ENCODE measurements at regions not wholly inside any gene's neighbourhood (a gene's known extent, or its start where the extent isn't known, plus 50 kb on each side); places are given as distances from the start of the nearest gene placed in this dataset.

DNA sequence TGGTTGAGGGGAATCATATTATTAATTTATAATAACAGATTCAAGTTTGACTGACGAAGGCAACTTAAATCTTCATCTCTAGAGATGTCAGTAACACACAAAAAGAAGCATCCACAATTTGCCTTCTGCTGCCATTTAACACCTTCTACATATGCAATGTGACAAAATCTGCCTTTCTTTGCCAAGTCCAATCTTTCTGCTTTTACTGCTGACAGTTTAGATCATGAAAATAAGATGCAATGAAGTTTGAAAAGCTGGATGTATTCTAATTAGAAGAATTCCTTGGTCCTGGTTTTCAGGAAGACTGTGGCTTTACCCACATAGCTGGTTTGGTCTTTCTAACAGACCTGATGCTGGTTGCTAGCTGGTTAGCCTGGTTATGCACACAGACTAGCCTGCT lies 178.9 kb downstream of the ACER2 start:
- Histone ChIP-seq H4K20me1 (ENCODE audit: control insufficient read depth, insufficient read depth) (no peaks in the 10 kb centered on the region), H3K4me1 (ENCODE audit: control insufficient read depth, insufficient read depth, low read length) (no peaks in the 10 kb centered on the region), H3K4me3 (no peak overlapping the region), H3K9me3 (replicated peaks; ENCODE audit: control insufficient read depth, insufficient read depth, low read length) (no peaks in the 10 kb centered on the region), H3K79me2 (ENCODE audit: control insufficient read depth, insufficient read depth, low read length) (no peaks in the 10 kb centered on the region), H3K4me2 (ENCODE audit: control insufficient read depth, insufficient read depth) (no peak overlapping the region), H3K36me3 (ENCODE audit: control insufficient read depth in 2 of 2, insufficient read depth in 2 of 2, low read length in 1 of 2) (no peaks in the 10 kb centered on the region), H2AFZ (ENCODE audit: control insufficient read depth, low read depth, low read length) (no peak overlapping the region), H3K27ac (ENCODE audit: control insufficient read depth, insufficient read depth) (no peak overlapping the region), H3K9ac (ENCODE audit: control insufficient read depth, insufficient read depth, low read length) (no peak overlapping the region), H3K27me3 (replicated peaks in 1 of 2; ENCODE audit: control insufficient read depth in 2 of 2, insufficient read depth in 2 of 2, low read length in 1 of 2) (no peaks in the 10 kb centered on the region)
- DNase-seq (ENCODE audit: low read depth, low spot score) (no peak), ATAC-seq (no peak), FAIRE-seq (no peak)
- POLR2A ChIA-PET, result no interaction called here
- BruUV-seq (replicated peaks), result no TSS peak
- CTCF ChIA-PET, result no interaction called here
- RAD21 ChIA-PET (ENCODE audit: unreplicated experiment), result no interaction called here
- TF ChIP-seq HDAC2 (IDR thresholded peaks at IDR 0.05) (no peak), TBL1XR1 (IDR thresholded peaks at IDR 0.05; ENCODE audit: low read depth, low read length) (no peak), KAT2A (conservative IDR thresholded peaks at IDR 0.05; ENCODE audit: control insufficient read depth, low read depth, low read length) (no peak), FOXK2 (IDR thresholded peaks at IDR 0.05) (no peak)
- TF ChIP-seq, protein P1, sequence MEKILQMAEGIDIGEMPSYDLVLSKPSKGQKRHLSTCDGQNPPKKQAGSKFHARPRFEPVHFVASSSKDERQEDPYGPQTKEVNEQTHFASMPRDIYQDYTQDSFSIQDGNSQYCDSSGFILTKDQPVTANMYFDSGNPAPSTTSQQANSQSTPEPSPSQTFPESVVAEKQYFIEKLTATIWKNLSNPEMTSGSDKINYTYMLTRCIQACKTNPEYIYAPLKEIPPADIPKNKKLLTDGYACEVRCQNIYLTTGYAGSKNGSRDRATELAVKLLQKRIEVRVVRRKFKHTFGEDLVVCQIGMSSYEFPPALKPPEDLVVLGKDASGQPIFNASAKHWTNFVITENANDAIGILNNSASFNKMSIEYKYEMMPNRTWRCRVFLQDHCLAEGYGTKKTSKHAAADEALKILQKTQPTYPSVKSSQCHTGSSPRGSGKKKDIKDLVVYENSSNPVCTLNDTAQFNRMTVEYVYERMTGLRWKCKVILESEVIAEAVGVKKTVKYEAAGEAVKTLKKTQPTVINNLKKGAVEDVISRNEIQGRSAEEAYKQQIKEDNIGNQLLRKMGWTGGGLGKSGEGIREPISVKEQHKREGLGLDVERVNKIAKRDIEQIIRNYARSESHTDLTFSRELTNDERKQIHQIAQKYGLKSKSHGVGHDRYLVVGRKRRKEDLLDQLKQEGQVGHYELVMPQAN (conservative IDR thresholded peaks at IDR 0.05), result no peak
- intact Hi-C loops (cut with micrococcal nuclease; ENCODE audit: unreplicated experiment) (no loop called here), in situ Hi-C loops (cut with MboI) (no loop called here)
- 25% methylated on average over 1 of the region's 1 CpG for WGBS (ENCODE audit: insufficient coverage, insufficient replicate concordance, low lambda C conversion rate, missing lambda C conversion rate)
- SMC1A ChIA-PET (ENCODE audit: uncharacterized antibody, unreplicated experiment), result interaction anchor here (0.6 kb wide), 1 partner anchor 96 kb away, joined by 4 read pairs; no protein-coding TSS in a partner anchor

DNA sequence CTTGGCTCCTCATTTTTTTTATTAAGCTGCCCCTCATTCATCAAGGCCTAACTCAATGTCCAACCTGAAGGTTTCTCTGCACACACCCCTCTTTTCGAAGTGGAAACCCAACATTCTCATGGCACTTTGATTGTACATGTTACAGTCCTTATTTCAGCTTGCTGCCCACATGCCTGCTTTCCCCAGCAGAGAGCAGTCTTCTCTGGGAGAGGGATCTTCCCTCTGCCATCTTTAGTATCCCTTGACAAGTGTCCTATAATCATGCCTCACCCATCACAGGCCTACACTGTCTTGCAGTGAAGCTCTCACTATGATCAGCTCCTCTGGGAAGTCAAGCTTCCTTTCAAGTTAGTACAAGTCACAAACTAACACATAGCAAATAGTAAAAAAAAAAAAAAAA lies 175.1 kb downstream of the ACER2 start:
- SMC1A ChIA-PET (ENCODE audit: uncharacterized antibody, unreplicated experiment), result interaction anchor here (0.6 to 0.7 kb wide), 2 partner anchors 32 to 672 kb away, joined by 3 to 4 read pairs; no protein-coding TSS in a partner anchor
- no peaks in the 10 kb centered on the region for H4K20me1 ChIP-seq (ENCODE audit: control insufficient read depth, insufficient read depth)
- BruUV-seq (replicated peaks), result no TSS peak
- no peak overlapping the region for H3K4me3 ChIP-seq
- no peak overlapping the region for H2AFZ ChIP-seq (ENCODE audit: control insufficient read depth, low read depth, low read length)
- in situ Hi-C loops (cut with MboI) (no loop called here), intact Hi-C loops (cut with micrococcal nuclease; ENCODE audit: unreplicated experiment) (no loop called here)
- DNase-seq (ENCODE audit: low read depth, low spot score) (no peak), ATAC-seq (no peak), FAIRE-seq (no peak)
- WGBS (ENCODE audit: insufficient coverage, insufficient replicate concordance, low lambda C conversion rate, missing lambda C conversion rate), result 0% methylated on average over 1 of the region's 1 CpG
- H3K36me3 ChIP-seq (ENCODE audit: control insufficient read depth in 2 of 2, insufficient read depth in 2 of 2, low read length in 1 of 2), result no peaks in the 10 kb centered on the region
- no peaks in the 10 kb centered on the region for H3K4me1 ChIP-seq (ENCODE audit: control insufficient read depth, insufficient read depth, low read length)
- POLR2A ChIA-PET, result no interaction called here
- CTCF ChIA-PET, result interaction anchor here (0.6 kb wide), 1 partner anchor 96 kb away, joined by 3 read pairs; no protein-coding TSS in a partner anchor
- no peak overlapping the region for H3K27ac ChIP-seq (ENCODE audit: control insufficient read depth, insufficient read depth)
- no peak overlapping the region for H3K4me2 ChIP-seq (ENCODE audit: control insufficient read depth, insufficient read depth)
- H3K9ac ChIP-seq (ENCODE audit: control insufficient read depth, insufficient read depth, low read length), result no peak overlapping the region
- TF ChIP-seq ASH2L (IDR thresholded peaks at IDR 0.05; ENCODE audit: borderline replicate concordance, low read depth), result no peak
- TF ChIP-seq BMI1 (IDR thresholded peaks at IDR 0.05; ENCODE audit: borderline replicate concordance), result no peak
- no peak for TF ChIP-seq SPI1 (IDR thresholded peaks at IDR 0.05; ENCODE audit: borderline replicate concordance, insufficient read depth, low read depth, low read length)
- no peak for TF ChIP-seq MEF2A (IDR thresholded peaks at IDR 0.05; ENCODE audit: insufficient read depth, low read depth, low read length)
- RAD21 ChIA-PET (ENCODE audit: unreplicated experiment), result no interaction called here
- no peaks in the 10 kb centered on the region for H3K79me2 ChIP-seq (ENCODE audit: control insufficient read depth, insufficient read depth, low read length)
- no peaks in the 10 kb centered on the region for H3K27me3 ChIP-seq (replicated peaks in 1 of 2; ENCODE audit: control insufficient read depth in 2 of 2, insufficient read depth in 2 of 2, low read length in 1 of 2)
- no peaks in the 10 kb centered on the region for H3K9me3 ChIP-seq (replicated peaks; ENCODE audit: control insufficient read depth, insufficient read depth, low read length)
